D721Med (cell line): ENCODE measurements at regions not wholly inside any gene's neighbourhood (a gene's known extent, or its start where the extent isn't known, plus 50 kb on each side); places are given as distances from the start of the nearest gene placed in this dataset.

ENCODE experiments used
- DNase-seq: peaks from one replicate; pipeline ENCODE4 v3.0.0; 2011; ENCODE audit warnings: low spot score; ENCODE audit not compliant: insufficient read length
- FAIRE-seq: peaks from 2 replicates; lab custom pipeline; 2011; peaks lifted over from hg19 to GRCh38; lab: Jason Lieb, UNC
- TF ChIP-seq, protein P1 (sequence below): IDR thresholded peaks from 2 replicates; pipeline ENCODE4 v1.5.1; 2012; ENCODE audit warnings: mild to moderate bottlenecking, control low read depth; ENCODE audit not compliant: insufficient read depth; ENCODE audit errors: missing control alignments

DNA sequence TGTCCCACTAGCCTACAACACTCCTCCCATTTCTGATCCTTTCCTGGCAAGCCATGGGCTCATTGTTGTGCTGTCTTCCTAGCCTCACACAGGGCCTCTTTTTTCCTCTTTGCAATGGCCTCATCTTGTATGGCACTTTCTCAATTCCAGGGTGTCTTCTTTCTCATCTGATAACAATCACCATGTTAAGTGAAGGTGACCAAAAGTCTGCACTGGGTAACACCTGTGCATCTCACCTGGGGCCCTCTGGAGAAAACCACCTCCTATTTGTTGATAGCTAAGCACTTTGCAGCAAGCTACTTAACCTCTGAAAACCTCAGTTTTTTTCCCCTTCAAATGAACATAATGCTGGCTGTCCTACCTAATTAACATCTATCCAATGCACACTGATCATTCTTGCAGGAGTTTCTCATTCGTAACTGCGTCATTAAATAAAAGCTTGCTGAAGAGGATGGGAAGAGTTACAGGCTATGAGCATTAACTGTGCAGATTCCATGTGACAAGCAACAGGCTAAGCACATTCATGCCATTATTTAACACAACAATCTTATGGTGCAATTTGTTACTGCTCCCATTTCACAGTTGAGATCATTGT, 60.1 kb upstream of the STK32A start:
- FAIRE-seq (no peak), DNase-seq (no peak)
- TF ChIP-seq, protein P1, sequence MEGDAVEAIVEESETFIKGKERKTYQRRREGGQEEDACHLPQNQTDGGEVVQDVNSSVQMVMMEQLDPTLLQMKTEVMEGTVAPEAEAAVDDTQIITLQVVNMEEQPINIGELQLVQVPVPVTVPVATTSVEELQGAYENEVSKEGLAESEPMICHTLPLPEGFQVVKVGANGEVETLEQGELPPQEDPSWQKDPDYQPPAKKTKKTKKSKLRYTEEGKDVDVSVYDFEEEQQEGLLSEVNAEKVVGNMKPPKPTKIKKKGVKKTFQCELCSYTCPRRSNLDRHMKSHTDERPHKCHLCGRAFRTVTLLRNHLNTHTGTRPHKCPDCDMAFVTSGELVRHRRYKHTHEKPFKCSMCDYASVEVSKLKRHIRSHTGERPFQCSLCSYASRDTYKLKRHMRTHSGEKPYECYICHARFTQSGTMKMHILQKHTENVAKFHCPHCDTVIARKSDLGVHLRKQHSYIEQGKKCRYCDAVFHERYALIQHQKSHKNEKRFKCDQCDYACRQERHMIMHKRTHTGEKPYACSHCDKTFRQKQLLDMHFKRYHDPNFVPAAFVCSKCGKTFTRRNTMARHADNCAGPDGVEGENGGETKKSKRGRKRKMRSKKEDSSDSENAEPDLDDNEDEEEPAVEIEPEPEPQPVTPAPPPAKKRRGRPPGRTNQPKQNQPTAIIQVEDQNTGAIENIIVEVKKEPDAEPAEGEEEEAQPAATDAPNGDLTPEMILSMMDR: no peak

- TF ChIP-seq, protein P1: no peak
- no peak for FAIRE-seq
- DNase-seq: no peak
Measured at GRCh38 chr5:147175516-147176097, 59.2 kb upstream of the STK32A start.

DNA sequence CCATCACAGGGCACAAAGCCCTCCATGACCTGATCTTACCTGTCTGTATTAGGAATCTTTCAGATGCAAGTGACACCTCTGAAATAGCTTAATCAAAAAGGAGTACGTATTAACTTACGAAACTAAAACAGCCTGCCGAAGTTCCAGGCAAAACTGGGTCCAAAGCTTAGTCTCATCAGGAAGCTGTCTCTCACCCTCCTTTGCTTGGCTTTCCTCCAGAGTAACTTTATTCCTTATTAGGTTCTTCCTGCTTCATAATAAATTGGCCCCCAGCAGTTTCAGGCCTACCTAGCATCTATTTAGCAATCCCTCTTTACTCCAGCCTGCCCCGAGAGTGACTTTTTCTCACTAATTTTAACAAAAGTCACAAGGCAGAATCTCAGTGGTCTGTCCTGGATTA, 58.4 kb upstream of the STK32A start:
- FAIRE-seq: no peak
- DNase-seq: no peak
- TF ChIP-seq, protein P1: no peak

DNA sequence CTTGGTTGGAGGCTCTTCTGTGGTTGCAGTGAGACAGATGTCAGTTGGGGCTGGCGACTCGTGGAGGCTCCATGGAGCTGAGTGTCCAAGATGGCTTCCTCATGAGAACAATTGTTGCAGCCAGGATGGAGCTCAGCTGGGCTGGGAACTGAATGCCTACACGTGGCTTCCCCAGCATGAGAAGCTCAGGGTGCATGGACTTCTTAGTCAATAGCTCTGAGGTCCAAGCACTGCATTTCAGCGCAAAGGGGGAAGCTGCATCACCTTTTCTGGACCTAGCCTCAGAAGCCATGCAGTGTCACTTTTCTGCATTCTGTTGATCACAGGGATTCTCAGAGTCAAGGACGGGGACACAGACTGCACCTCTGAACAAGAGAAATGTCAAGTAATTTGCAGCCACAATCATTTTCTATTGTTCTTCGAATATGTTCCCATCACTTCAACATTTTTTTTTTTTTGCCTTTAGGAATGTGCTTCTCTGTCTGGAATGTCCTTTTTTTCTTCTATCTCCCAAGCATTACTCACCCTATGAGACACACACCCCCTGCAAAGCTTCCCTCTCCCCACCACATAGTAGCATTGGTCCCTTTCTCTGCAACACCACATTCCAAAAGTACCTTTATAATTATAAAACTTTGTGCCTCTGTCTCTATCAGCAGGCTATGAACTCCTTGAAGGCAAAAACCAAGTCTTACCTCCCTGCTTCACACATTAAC, 57.5 kb upstream of the STK32A start:
- DNase-seq: no peak
- FAIRE-seq: no peak
- TF ChIP-seq, protein P1: no peak

GRCh38 chr5:147179562-147180147, 55.2 kb upstream of the STK32A start:
- FAIRE-seq (no peak), DNase-seq (no peak)
- TF ChIP-seq, protein P1: no peak

GRCh38 chr5:147180751-147181150, 54.1 kb upstream of the STK32A start:
- DNase-seq (no peak), FAIRE-seq (no peak)

More at GRCh38 chr5:147180751-147181150, 54.1 kb upstream of the STK32A start:
- TF ChIP-seq, protein P1: no peak
